ENCODE measurements at regions not wholly inside any gene's neighbourhood (a gene's known extent, or its start where the extent isn't known, plus 50 kb on each side); places are given as distances from the start of the nearest gene placed in this dataset.

GRCh38 chr4:157444014-157444413 is 223.5 kb downstream of the GRIA2 start:
- no peaks in the 10 kb centered on the region for H4K20me1 ChIP-seq (ENCODE audit: control insufficient read depth, insufficient read depth, low read depth, low read length)
- H3K9me3 ChIP-seq (ENCODE audit: control insufficient read depth, insufficient read depth, low read length), result no peaks in the 10 kb centered on the region; the same call in 1 of the 2 replicates
- no peaks in the 10 kb centered on the region for H3K36me3 ChIP-seq (ENCODE audit: control insufficient read depth, low read length)
- H3K27ac ChIP-seq (ENCODE audit: low read depth, low read length), result no peak overlapping the region
- TF ChIP-seq CTCF (IDR thresholded peaks at IDR 0.05; ENCODE audit: low read depth, low read length, poor library complexity, severe bottlenecking), result no peak
- no peak for TF ChIP-seq EZH2phosphoT487 (IDR thresholded peaks at IDR 0.05; ENCODE audit: borderline replicate concordance, low read length)
- no peak overlapping the region for H3K4me2 ChIP-seq (ENCODE audit: low read length)
- H3K9me2 ChIP-seq (replicated peaks; ENCODE audit: control insufficient read depth, low read length), result no peaks in the 10 kb centered on the region
- H3K27me3 ChIP-seq (ENCODE audit: control insufficient read depth, low read length), result no peaks in the 10 kb centered on the region
- H3K4me3 ChIP-seq (ENCODE audit: low read length), result no peak overlapping the region
- H3K4me1 ChIP-seq (ENCODE audit: control insufficient read depth, low read length), result no peaks in the 10 kb centered on the region
- H3F3A ChIP-seq (ENCODE audit: control insufficient read depth, insufficient read depth), result no peaks in the 10 kb centered on the region
- no peaks in the 10 kb centered on the region for H3K79me2 ChIP-seq (ENCODE audit: control insufficient read depth, low read length)

- H3K4me2 ChIP-seq (ENCODE audit: low read length), result no peak overlapping the region
- TF ChIP-seq EZH2phosphoT487 (IDR thresholded peaks at IDR 0.05; ENCODE audit: borderline replicate concordance, low read length) (no peak), CTCF (IDR thresholded peaks at IDR 0.05; ENCODE audit: low read depth, low read length, poor library complexity, severe bottlenecking) (no peak)
These were observed 223.0 kb downstream of the GRIA2 start for GRCh38 chr4:157443537-157443936.

GRCh38 chr4:157425897-157426296 is 205.4 kb downstream of the GRIA2 start:
- Histone ChIP-seq H3K9me2 (replicated peaks; ENCODE audit: control insufficient read depth, low read length) (no peaks in the 10 kb centered on the region), H3K36me3 (ENCODE audit: control insufficient read depth, low read length) (no peaks in the 10 kb centered on the region), H3K27ac (ENCODE audit: low read depth, low read length) (no peak overlapping the region), H3K4me3 (ENCODE audit: low read length) (no peak overlapping the region), H3K4me2 (ENCODE audit: low read length) (no peak overlapping the region), H3K79me2 (ENCODE audit: control insufficient read depth, low read length) (no peaks in the 10 kb centered on the region), H3K9me3 (ENCODE audit: control insufficient read depth, insufficient read depth, low read length) (no peaks in the 10 kb centered on the region), H3F3A (ENCODE audit: control insufficient read depth, insufficient read depth) (no peaks in the 10 kb centered on the region), H3K4me1 (ENCODE audit: control insufficient read depth, low read length) (no peaks in the 10 kb centered on the region), H3K27me3 (ENCODE audit: control insufficient read depth, low read length) (no peaks in the 10 kb centered on the region), H4K20me1 (ENCODE audit: control insufficient read depth, insufficient read depth, low read depth, low read length) (no peaks in the 10 kb centered on the region)
- TF ChIP-seq CTCF (IDR thresholded peaks at IDR 0.05; ENCODE audit: low read depth, low read length, poor library complexity, severe bottlenecking) (no peak), EZH2phosphoT487 (IDR thresholded peaks at IDR 0.05; ENCODE audit: borderline replicate concordance, low read length) (no peak)

More at GRCh38 chr4:157443537-157443936, 223.0 kb downstream of the GRIA2 start:
- no peaks in the 10 kb centered on the region for H3K9me2 ChIP-seq (replicated peaks; ENCODE audit: control insufficient read depth, low read length)
- H3K79me2 ChIP-seq (ENCODE audit: control insufficient read depth, low read length), result no peaks in the 10 kb centered on the region
- no peaks in the 10 kb centered on the region for H3K27me3 ChIP-seq (ENCODE audit: control insufficient read depth, low read length)
- no peaks in the 10 kb centered on the region for H3K36me3 ChIP-seq (ENCODE audit: control insufficient read depth, low read length)
- H3K27ac ChIP-seq (ENCODE audit: low read depth, low read length), result no peak overlapping the region
- H3F3A ChIP-seq (ENCODE audit: control insufficient read depth, insufficient read depth), result no peaks in the 10 kb centered on the region
- no peaks in the 10 kb centered on the region for H4K20me1 ChIP-seq (ENCODE audit: control insufficient read depth, insufficient read depth, low read depth, low read length)
- no peak overlapping the region for H3K4me3 ChIP-seq (ENCODE audit: low read length)
- H3K9me3 ChIP-seq (ENCODE audit: control insufficient read depth, insufficient read depth, low read length), result no peaks in the 10 kb centered on the region; the same call in 1 of the 2 replicates
- H3K4me1 ChIP-seq (ENCODE audit: control insufficient read depth, low read length), result no peaks in the 10 kb centered on the region

Data from DOHH2 (cell line).